ENCODE measurements at regions not wholly inside any gene's neighbourhood (a gene's known extent, or its start where the extent isn't known, plus 50 kb on each side); places are given as distances from the start of the nearest gene placed in this dataset.

DNA sequence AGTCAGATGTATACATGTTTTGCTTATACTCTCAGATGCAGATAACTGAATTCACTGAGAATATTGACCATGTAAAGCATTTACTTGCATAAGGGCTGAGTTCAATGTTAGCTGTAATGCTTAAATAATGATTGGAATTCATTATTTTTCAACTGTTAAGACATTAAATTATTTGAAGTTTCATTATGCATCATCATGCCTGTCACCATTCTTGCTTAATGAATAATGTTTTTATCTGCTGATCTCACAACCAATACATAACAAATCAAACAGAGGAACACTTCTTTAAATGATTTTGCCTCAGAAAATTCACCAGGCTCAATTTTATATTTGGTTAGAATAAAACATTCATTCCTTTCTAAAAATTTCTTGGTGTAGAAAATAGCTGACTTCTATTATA is 233.4 kb downstream of the GPR37 start:
- TF ChIP-seq EZH2 (IDR thresholded peaks at IDR 0.05) (no peak), EZH2phosphoT487 (IDR thresholded peaks at IDR 0.05) (no peak)
- TF ChIP-seq, protein P1, sequence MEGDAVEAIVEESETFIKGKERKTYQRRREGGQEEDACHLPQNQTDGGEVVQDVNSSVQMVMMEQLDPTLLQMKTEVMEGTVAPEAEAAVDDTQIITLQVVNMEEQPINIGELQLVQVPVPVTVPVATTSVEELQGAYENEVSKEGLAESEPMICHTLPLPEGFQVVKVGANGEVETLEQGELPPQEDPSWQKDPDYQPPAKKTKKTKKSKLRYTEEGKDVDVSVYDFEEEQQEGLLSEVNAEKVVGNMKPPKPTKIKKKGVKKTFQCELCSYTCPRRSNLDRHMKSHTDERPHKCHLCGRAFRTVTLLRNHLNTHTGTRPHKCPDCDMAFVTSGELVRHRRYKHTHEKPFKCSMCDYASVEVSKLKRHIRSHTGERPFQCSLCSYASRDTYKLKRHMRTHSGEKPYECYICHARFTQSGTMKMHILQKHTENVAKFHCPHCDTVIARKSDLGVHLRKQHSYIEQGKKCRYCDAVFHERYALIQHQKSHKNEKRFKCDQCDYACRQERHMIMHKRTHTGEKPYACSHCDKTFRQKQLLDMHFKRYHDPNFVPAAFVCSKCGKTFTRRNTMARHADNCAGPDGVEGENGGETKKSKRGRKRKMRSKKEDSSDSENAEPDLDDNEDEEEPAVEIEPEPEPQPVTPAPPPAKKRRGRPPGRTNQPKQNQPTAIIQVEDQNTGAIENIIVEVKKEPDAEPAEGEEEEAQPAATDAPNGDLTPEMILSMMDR (IDR thresholded peaks at IDR 0.05): no peak
